ENCODE measurements at regions not wholly inside any gene's neighbourhood (a gene's known extent, or its start where the extent isn't known, plus 50 kb on each side); places are given as distances from the start of the nearest gene placed in this dataset.

- 87% methylated on average over 2 of the region's 2 CpGs for WGBS (ENCODE audit: insufficient coverage)
- intact Hi-C loops (cut with micrococcal nuclease), result no loop called here
- H3K9ac ChIP-seq (ENCODE audit: low read length), result no peak overlapping the region
- POLR2A ChIA-PET, result no interaction called here
- no peaks in the 10 kb centered on the region for H3K27me3 ChIP-seq (replicated peaks in 1 of 4; ENCODE audit: control extremely low read depth in 1 of 4, control insufficient read depth in 3 of 4, insufficient read depth in 4 of 4, low read length in 3 of 4)
- CTCF ChIA-PET, result no interaction called here
- no peak overlapping the region for H2AFZ ChIP-seq (ENCODE audit: insufficient read depth, low read depth, low read length, poor library complexity, severe bottlenecking)
- no peak overlapping the region for H3K27ac ChIP-seq (ENCODE audit: low read length in 2 of 2)
- peaks cover 0 to 7% (median 0%) of the 10 kb centered on the region in 3 donors for H3K9me3 ChIP-seq (ENCODE audit: control extremely low read depth in 1 of 3, control insufficient read depth in 2 of 3, insufficient read depth in 1 of 3, low read length in 2 of 3)
- Mint-ChIP-seq H3K4me3 (no peak overlapping the region), H3K27ac (no peak overlapping the region), H3K27me3 (no peaks in the 10 kb centered on the region), H3K9me3 (ENCODE audit: insufficient read depth) (no peaks in the 10 kb centered on the region), H3K4me1 (no peaks in the 10 kb centered on the region)
- DNase-seq (no peak), ATAC-seq (ENCODE audit: low read depth) (no peak)
- H4K20me1 ChIP-seq (ENCODE audit: control insufficient read depth, insufficient read depth, low read length, poor library complexity, severe bottlenecking), result no peaks in the 10 kb centered on the region
- no peaks in the 10 kb centered on the region for H3K36me3 ChIP-seq (replicated peaks in 1 of 2; ENCODE audit: control extremely low read depth in 1 of 2, control insufficient read depth in 1 of 2, extremely low read depth in 1 of 2, insufficient read depth in 2 of 2, low read length in 1 of 2)
- no peak for TF ChIP-seq CTCF (IDR thresholded peaks at IDR 0.05)
- TF ChIP-seq EZH2 (IDR thresholded peaks at IDR 0.05; ENCODE audit: borderline replicate concordance, insufficient read depth, low read depth, low read length, poor library complexity, severe bottlenecking), result no peak
- H3K4me3 ChIP-seq (ENCODE audit: control extremely low read depth in 1 of 5, extremely low read depth in 1 of 5, insufficient read depth in 1 of 5, low read depth in 2 of 5, low read length in 4 of 5), result no peak overlapping the region
- no peaks in the 10 kb centered on the region for H3K4me1 ChIP-seq (ENCODE audit: control insufficient read depth in 2 of 2, insufficient read depth in 2 of 2, low read length in 2 of 2)
- H3K4me2 ChIP-seq (replicated peaks; ENCODE audit: low read depth, low read length, poor library complexity, severe bottlenecking), result no peak overlapping the region
- H3K79me2 ChIP-seq (ENCODE audit: control insufficient read depth, insufficient read depth, low read length), result no peaks in the 10 kb centered on the region
These were observed 491.8 kb downstream of the XIRP2 start for GRCh38 chr2:167380094-167380493.

GRCh38 chr2:167369083-167369482 is 480.8 kb downstream of the XIRP2 start:
- Histone ChIP-seq H2AFZ (ENCODE audit: insufficient read depth, low read depth, low read length, poor library complexity, severe bottlenecking) (no peak overlapping the region), H3K36me3 (replicated peaks in 1 of 2; ENCODE audit: control extremely low read depth in 1 of 2, control insufficient read depth in 1 of 2, extremely low read depth in 1 of 2, insufficient read depth in 2 of 2, low read length in 1 of 2) (no peaks in the 10 kb centered on the region), H3K4me1 (ENCODE audit: control insufficient read depth in 2 of 2, insufficient read depth in 2 of 2, low read length in 2 of 2) (no peaks in the 10 kb centered on the region), H4K20me1 (ENCODE audit: control insufficient read depth, insufficient read depth, low read length, poor library complexity, severe bottlenecking) (no peaks in the 10 kb centered on the region), H3K79me2 (ENCODE audit: control insufficient read depth, insufficient read depth, low read length) (no peaks in the 10 kb centered on the region), H3K27me3 (replicated peaks in 1 of 4; ENCODE audit: control extremely low read depth in 1 of 4, control insufficient read depth in 3 of 4, insufficient read depth in 4 of 4, low read length in 3 of 4) (no peaks in the 10 kb centered on the region), H3K9ac (ENCODE audit: low read length) (no peak overlapping the region), H3K4me2 (replicated peaks; ENCODE audit: low read depth, low read length, poor library complexity, severe bottlenecking) (no peak overlapping the region), H3K4me3 (ENCODE audit: control extremely low read depth in 1 of 5, extremely low read depth in 1 of 5, insufficient read depth in 1 of 5, low read depth in 2 of 5, low read length in 4 of 5) (no peak overlapping the region), H3K9me3 (ENCODE audit: control extremely low read depth in 1 of 3, control insufficient read depth in 2 of 3, insufficient read depth in 1 of 3, low read length in 2 of 3) (peaks cover 0 to 2% (median 0%) of the 10 kb centered on the region in 3 donors), H3K27ac (ENCODE audit: low read length in 2 of 2) (no peak overlapping the region)
- CTCF ChIA-PET, result no interaction called here
- no peaks in the 10 kb centered on the region for H3K4me1 Mint-ChIP-seq
- no peak overlapping the region for H3K4me3 Mint-ChIP-seq
- WGBS (ENCODE audit: insufficient coverage), result no CpG with 5 or more reads among the region's 1 CpG
- ATAC-seq (ENCODE audit: low read depth) (no peak), DNase-seq (no peak)
- H3K27me3 Mint-ChIP-seq, result no peaks in the 10 kb centered on the region
- intact Hi-C loops (cut with micrococcal nuclease), result no loop called here
- POLR2A ChIA-PET, result no interaction called here
- TF ChIP-seq CTCF (IDR thresholded peaks at IDR 0.05), result no peak
- no peak for TF ChIP-seq EZH2 (IDR thresholded peaks at IDR 0.05; ENCODE audit: borderline replicate concordance, insufficient read depth, low read depth, low read length, poor library complexity, severe bottlenecking)
- H3K27ac Mint-ChIP-seq, result no peak overlapping the region
- H3K9me3 Mint-ChIP-seq (ENCODE audit: insufficient read depth), result peaks cover 4% of the 10 kb centered on the region
